GM12801 (cell line): ENCODE measurements at regions not wholly inside any gene's neighbourhood (a gene's known extent, or its start where the extent isn't known, plus 50 kb on each side); places are given as distances from the start of the nearest gene placed in this dataset.

Source experiments
- TF ChIP-seq, protein P1 (sequence below): IDR thresholded peaks from one replicate; pipeline ENCODE4 v1.5.1; 2011; ENCODE audit warnings: control low read depth; ENCODE audit not compliant: insufficient read length; ENCODE audit errors: extremely low read depth

DNA sequence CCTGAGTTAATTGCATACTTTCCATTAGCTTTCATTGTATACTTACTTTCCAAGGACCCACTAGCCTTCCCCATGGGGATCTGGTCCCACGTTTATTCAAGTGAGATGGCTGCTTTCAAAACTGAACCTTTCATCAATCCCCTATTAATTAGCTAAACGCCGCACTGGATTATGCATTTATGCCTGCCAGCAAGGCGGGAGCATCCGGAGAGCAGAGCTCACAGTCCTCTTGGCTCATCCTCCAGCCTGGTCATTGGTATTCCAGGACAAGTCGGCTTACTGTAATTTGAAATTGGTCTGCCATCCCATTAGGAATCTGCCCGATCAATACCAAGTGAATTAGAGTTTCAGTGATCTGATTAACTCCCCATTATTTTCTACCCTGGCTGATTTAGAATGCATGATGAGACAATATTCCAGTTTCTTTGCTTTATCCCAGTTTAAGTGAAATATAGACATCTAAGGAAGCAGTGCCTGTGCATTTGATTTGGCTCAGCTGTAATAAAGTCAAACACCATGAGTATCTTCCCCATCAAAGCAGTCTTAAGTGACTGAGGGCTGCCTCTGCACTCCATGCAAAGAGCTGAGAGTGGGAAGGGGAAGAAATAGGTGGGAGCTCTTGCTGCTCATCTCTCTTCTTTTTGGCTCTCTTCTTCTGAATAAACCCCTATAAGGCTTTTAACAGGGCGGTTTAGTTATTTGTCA is 411.4 kb downstream of the GPAT3 start:
- TF ChIP-seq, protein P1, sequence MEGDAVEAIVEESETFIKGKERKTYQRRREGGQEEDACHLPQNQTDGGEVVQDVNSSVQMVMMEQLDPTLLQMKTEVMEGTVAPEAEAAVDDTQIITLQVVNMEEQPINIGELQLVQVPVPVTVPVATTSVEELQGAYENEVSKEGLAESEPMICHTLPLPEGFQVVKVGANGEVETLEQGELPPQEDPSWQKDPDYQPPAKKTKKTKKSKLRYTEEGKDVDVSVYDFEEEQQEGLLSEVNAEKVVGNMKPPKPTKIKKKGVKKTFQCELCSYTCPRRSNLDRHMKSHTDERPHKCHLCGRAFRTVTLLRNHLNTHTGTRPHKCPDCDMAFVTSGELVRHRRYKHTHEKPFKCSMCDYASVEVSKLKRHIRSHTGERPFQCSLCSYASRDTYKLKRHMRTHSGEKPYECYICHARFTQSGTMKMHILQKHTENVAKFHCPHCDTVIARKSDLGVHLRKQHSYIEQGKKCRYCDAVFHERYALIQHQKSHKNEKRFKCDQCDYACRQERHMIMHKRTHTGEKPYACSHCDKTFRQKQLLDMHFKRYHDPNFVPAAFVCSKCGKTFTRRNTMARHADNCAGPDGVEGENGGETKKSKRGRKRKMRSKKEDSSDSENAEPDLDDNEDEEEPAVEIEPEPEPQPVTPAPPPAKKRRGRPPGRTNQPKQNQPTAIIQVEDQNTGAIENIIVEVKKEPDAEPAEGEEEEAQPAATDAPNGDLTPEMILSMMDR = no peak

DNA sequence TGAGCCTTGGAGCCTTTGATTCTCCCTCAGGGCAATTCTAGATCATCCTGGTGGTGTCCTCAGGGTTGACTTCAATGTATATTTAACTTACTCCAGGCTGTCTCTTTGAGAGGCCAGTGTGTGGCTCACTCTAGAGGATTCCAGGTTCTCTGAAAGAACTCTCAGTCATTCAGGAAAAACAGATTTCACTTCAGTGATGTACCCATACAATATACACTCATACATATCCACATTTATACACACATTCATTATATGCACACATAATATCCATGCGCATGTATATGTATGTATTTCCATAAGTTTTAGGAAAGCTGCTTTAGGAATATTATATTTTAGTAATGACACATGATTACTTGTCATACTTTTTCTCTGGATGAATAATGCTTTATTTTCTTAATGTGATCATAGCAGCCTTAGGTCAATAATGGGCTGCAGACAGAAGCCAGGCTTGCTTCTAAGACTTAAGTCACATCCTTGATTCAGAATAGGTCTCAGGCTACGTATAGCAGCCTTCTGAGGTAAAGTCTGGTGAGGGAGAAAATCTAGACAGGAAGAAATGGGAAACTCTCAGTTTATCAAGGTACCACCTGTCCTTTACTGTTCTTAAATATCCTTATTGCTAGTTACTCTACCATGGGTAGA is 397.0 kb downstream of the GPAT3 start:
- TF ChIP-seq, protein P1 = no peak

- TF ChIP-seq, protein P1 = no peak
Observed at GRCh38 chr4:83931659-83932438, 395.9 kb downstream of the GPAT3 start.

DNA sequence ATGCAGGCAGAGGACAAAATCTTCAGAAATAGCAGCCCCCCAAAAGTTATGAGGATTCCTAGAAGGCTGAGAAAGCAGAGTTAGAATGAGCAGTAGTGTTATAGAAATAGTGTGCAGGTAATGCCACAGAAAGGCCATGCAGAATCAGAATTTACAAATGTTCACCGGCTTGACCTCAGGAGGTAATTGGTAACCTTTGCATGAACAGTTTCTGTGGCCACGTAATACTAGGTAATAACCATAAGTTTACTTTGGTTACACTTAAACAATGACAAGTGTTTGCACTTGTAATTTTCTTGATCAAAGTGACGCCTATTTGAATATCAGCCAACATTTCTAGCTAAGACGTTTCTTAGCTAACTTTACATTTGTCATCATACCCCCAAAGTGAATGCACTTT is 393.6 kb downstream of the GPAT3 start:
- TF ChIP-seq, protein P1 = no peak

- TF ChIP-seq, protein P1 = no peak
Observed at GRCh38 chr4:83926950-83927349, 391.0 kb downstream of the GPAT3 start.

DNA sequence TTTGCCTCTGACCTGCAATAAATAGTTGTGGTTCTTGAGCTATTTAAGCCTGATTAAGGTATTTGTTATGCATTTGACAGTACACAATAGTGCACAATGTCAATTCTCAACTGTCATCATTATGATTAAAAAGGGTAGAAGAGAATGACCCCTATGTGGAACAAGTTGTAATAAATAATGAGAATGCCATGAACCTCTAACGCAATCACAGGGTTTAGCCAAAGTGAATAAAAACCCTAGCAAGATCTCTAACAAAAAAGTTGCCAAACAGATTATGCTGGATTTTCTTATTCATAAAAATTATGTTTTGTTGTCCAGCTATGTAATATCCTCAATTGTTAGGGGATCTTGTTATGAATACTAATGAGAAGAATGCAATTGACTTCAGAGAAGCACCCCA is 387.4 kb downstream of the GPAT3 start:
- TF ChIP-seq, protein P1 = no peak

DNA sequence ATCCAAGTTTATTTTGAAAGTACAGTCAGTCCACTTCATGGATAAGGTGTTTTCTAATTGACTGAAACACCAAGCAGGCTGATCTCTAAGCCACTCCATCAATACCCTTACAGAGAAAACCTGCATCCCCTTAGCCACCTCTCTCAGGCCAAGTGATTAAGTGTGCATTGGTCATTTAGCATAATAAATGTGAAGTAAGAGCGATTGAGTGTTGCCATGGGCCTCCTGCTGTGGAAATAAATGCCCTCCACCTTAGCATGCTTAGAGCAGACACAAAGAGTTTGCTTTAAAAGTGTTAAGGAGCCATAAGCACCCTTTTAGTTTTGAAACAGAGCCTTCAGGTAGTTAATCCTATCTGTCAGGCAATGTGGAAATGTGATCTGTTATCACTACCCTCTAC is 386.5 kb downstream of the GPAT3 start:
- TF ChIP-seq, protein P1 = no peak
